H1 (cell line): ENCODE measurements at regions not wholly inside any gene's neighbourhood (a gene's known extent, or its start where the extent isn't known, plus 50 kb on each side); places are given as distances from the start of the nearest gene placed in this dataset.

Source experiments
- EP300 ChIP-seq, 2 experiments: IDR thresholded peaks; 1 replicate in 1 of 2; 2 replicates in 1 of 2; pipeline ENCODE4 v1.6.1; 2011 to 2012; ENCODE audit warnings: low read depth in 2 of 2, low read length in 2 of 2, mild to moderate bottlenecking in 2 of 2, borderline replicate concordance in 1 of 2, inconsistent platforms in 1 of 2, moderate library complexity in 1 of 2
- FOSL1 ChIP-seq: IDR thresholded peaks from 2 replicates; pipeline ENCODE4 v1.6.1; 2011; ENCODE audit warnings: mild to moderate bottlenecking, low read depth, low read length, moderate library complexity; ENCODE audit not compliant: insufficient read depth
- POLR2A ChIP-seq, 2 experiments: IDR thresholded peaks; 1 replicate in 1 of 2; 2 replicates in 1 of 2; pipeline ENCODE4 v1.6.1; 2011; ENCODE audit warnings: low read depth in 2 of 2, low read length in 2 of 2, mild to moderate bottlenecking in 2 of 2; ENCODE audit errors: control extremely low read depth in 1 of 2
- POU5F1 ChIP-seq: IDR thresholded peaks from 2 replicates; pipeline ENCODE4 v1.6.1; 2011; ENCODE audit warnings: low read depth, mild to moderate bottlenecking, low read length, moderate library complexity
- RNF2 ChIP-seq: fragments of 200-900, 300-1000 bp; sonication (generic); IDR thresholded peaks from 2 replicates; pipeline ENCODE4 v1.7.1; 2016; ENCODE audit warnings: borderline replicate concordance, low read depth, mild to moderate bottlenecking, antibody characterized with exemption, low read length; ENCODE audit not compliant: poor library complexity, severe bottlenecking; ENCODE audit errors: missing control alignments
- SIN3A ChIP-seq, 2 experiments: IDR thresholded peaks in 1 of 2; conservative IDR thresholded peaks in 1 of 2; 2 replicates each; pipeline ENCODE4 v1.6.1; 2011 to 2012; ENCODE audit warnings: low read length in 2 of 2, improper control_type of control experiment in 1 of 2, low read depth in 1 of 2, mild to moderate bottlenecking in 1 of 2
- TF ChIP-seq, protein P1 (sequence below): fragments of 300-600 bp; sonication (generic); IDR thresholded peaks from 2 replicates; pipeline ENCODE4 v1.7.1; 2012; ENCODE audit warnings: low read length, moderate library complexity, mild to moderate bottlenecking, inconsistent platforms; ENCODE audit not compliant: insufficient replicate concordance

DNA sequence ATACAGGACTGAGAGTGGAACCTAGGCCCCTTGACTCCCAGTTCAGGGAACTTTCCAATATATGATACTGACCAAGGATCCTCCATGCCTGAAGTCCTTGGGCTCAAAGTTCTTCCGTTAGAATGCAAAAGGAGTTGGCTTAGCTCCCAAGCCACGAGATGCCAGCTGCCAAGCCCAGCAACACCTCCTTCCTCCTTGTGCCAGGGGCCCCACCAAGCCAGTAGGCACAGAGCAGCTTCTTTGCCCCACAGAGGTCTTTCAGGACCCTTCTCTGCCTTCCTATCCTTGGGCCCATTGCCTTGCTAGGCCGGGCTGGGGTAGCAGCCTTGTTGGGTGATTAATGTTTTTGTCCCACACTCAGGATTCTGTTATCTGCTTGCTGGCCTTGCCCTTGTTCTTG is 105.6 kb downstream of the EFNB1 start (continued):
- TF ChIP-seq, protein P1, sequence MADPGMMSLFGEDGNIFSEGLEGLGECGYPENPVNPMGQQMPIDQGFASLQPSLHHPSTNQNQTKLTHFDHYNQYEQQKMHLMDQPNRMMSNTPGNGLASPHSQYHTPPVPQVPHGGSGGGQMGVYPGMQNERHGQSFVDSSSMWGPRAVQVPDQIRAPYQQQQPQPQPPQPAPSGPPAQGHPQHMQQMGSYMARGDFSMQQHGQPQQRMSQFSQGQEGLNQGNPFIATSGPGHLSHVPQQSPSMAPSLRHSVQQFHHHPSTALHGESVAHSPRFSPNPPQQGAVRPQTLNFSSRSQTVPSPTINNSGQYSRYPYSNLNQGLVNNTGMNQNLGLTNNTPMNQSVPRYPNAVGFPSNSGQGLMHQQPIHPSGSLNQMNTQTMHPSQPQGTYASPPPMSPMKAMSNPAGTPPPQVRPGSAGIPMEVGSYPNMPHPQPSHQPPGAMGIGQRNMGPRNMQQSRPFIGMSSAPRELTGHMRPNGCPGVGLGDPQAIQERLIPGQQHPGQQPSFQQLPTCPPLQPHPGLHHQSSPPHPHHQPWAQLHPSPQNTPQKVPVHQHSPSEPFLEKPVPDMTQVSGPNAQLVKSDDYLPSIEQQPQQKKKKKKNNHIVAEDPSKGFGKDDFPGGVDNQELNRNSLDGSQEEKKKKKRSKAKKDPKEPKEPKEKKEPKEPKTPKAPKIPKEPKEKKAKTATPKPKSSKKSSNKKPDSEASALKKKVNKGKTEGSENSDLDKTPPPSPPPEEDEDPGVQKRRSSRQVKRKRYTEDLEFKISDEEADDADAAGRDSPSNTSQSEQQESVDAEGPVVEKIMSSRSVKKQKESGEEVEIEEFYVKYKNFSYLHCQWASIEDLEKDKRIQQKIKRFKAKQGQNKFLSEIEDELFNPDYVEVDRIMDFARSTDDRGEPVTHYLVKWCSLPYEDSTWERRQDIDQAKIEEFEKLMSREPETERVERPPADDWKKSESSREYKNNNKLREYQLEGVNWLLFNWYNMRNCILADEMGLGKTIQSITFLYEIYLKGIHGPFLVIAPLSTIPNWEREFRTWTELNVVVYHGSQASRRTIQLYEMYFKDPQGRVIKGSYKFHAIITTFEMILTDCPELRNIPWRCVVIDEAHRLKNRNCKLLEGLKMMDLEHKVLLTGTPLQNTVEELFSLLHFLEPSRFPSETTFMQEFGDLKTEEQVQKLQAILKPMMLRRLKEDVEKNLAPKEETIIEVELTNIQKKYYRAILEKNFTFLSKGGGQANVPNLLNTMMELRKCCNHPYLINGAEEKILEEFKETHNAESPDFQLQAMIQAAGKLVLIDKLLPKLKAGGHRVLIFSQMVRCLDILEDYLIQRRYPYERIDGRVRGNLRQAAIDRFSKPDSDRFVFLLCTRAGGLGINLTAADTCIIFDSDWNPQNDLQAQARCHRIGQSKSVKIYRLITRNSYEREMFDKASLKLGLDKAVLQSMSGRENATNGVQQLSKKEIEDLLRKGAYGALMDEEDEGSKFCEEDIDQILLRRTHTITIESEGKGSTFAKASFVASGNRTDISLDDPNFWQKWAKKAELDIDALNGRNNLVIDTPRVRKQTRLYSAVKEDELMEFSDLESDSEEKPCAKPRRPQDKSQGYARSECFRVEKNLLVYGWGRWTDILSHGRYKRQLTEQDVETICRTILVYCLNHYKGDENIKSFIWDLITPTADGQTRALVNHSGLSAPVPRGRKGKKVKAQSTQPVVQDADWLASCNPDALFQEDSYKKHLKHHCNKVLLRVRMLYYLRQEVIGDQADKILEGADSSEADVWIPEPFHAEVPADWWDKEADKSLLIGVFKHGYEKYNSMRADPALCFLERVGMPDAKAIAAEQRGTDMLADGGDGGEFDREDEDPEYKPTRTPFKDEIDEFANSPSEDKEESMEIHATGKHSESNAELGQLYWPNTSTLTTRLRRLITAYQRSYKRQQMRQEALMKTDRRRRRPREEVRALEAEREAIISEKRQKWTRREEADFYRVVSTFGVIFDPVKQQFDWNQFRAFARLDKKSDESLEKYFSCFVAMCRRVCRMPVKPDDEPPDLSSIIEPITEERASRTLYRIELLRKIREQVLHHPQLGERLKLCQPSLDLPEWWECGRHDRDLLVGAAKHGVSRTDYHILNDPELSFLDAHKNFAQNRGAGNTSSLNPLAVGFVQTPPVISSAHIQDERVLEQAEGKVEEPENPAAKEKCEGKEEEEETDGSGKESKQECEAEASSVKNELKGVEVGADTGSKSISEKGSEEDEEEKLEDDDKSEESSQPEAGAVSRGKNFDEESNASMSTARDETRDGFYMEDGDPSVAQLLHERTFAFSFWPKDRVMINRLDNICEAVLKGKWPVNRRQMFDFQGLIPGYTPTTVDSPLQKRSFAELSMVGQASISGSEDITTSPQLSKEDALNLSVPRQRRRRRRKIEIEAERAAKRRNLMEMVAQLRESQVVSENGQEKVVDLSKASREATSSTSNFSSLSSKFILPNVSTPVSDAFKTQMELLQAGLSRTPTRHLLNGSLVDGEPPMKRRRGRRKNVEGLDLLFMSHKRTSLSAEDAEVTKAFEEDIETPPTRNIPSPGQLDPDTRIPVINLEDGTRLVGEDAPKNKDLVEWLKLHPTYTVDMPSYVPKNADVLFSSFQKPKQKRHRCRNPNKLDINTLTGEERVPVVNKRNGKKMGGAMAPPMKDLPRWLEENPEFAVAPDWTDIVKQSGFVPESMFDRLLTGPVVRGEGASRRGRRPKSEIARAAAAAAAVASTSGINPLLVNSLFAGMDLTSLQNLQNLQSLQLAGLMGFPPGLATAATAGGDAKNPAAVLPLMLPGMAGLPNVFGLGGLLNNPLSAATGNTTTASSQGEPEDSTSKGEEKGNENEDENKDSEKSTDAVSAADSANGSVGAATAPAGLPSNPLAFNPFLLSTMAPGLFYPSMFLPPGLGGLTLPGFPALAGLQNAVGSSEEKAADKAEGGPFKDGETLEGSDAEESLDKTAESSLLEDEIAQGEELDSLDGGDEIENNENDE: no peak
- TF ChIP-seq POU5F1 (no peak), RNF2 (no peak), POLR2A (IDR thresholded peaks at IDR 0.05; ENCODE audit: control extremely low read depth in 1 of 2, low read depth in 2 of 2, low read length in 2 of 2) (no peak), EP300 (IDR thresholded peaks at IDR 0.05; ENCODE audit: borderline replicate concordance in 1 of 2, low read depth in 2 of 2, low read length in 2 of 2) (no peak), SIN3A (conservative IDR thresholded peaks at IDR 0.05 in 1 of 2, IDR thresholded peaks at IDR 0.05 in 1 of 2; ENCODE audit: low read depth in 1 of 2, low read length in 2 of 2) (no peak), FOSL1 (no peak)
